GM19025 (cell line): ENCODE measurements at regions not wholly inside any gene's neighbourhood (a gene's known extent, or its start where the extent isn't known, plus 50 kb on each side); places are given as distances from the start of the nearest gene placed in this dataset.

ENCODE experiments used
- ATAC-seq: cut with Tn5 transposase; IDR thresholded peaks from one replicate; pipeline ENCODE4 v1.9.1; 2021; ENCODE audit warnings: mild to moderate bottlenecking, low read depth, moderate library complexity; ENCODE audit not compliant: unreplicated experiment

- ATAC-seq = no peak
These were observed 109.6 kb downstream of the WDR11 start for GRCh38 chr10:120960725-120961124.

GRCh38 chr10:120961795-120962755 is 110.9 kb downstream of the WDR11 start:
- no peak for ATAC-seq

- ATAC-seq = no peak
These were observed 111.8 kb downstream of the WDR11 start for GRCh38 chr10:120962756-120963593.

GRCh38 chr10:120963594-120964220 is 112.5 kb downstream of the WDR11 start:
- ATAC-seq = no peak

- ATAC-seq = no peak
These were observed 115.5 kb downstream of the WDR11 start for GRCh38 chr10:120966657-120967045.

GRCh38 chr10:120969219-120969645 is 118.1 kb downstream of the WDR11 start:
- ATAC-seq = no peak

- no peak for ATAC-seq
These were observed 119.7 kb downstream of the WDR11 start for GRCh38 chr10:120970595-120971529.

- ATAC-seq = no peak
These were observed 120.5 kb downstream of the WDR11 start for GRCh38 chr10:120971671-120972070.

- no peak for ATAC-seq
These were observed 121.1 kb downstream of the WDR11 start for GRCh38 chr10:120972259-120972658.

- no peak for ATAC-seq
These were observed 124.1 kb downstream of the WDR11 start for GRCh38 chr10:120975072-120975867.

GRCh38 chr10:120975868-120976225 is 124.7 kb downstream of the WDR11 start:
- no peak for ATAC-seq

- no peak for ATAC-seq
These were observed 126.7 kb downstream of the WDR11 start for GRCh38 chr10:120977897-120978296.

- no peak for ATAC-seq
These were observed 127.6 kb downstream of the WDR11 start for GRCh38 chr10:120978589-120979252.

- no peak for ATAC-seq
These were observed 128.5 kb downstream of the WDR11 start for GRCh38 chr10:120979435-120980278.

- no peak for ATAC-seq
These were observed 129.4 kb downstream of the WDR11 start for GRCh38 chr10:120980279-120981255.

GRCh38 chr10:120981601-120982391 is 130.6 kb downstream of the WDR11 start:
- ATAC-seq = no peak
